HepG2 (cell line): ENCODE measurements at regions not wholly inside any gene's neighbourhood (a gene's known extent, or its start where the extent isn't known, plus 50 kb on each side); places are given as distances from the start of the nearest gene placed in this dataset.

ENCODE experiments used
- ATAC-seq: fragments of 200-7000 bp; cut with Tn5 transposase; 3 replicates; pipeline ENCODE4 v1.9.1; 2020; ENCODE audit warnings: mild to moderate bottlenecking, moderate library complexity
- BruUV-seq: library from RNA; stranded (reverse); fragments of 400-500 nt; replicated peaks from 2 replicates; lab custom pipeline; 2021; lab: Mats Ljungman, UMichigan
- CTCF ChIA-PET: fragments of 300-600 bp; formaldehyde crosslinking; extraction: SDS; loops from one replicate; lab custom pipeline; 2021; ENCODE audit warnings: low total read pairs, inconsistent platforms, low intra/inter-chr PET ratio; lab: Yijun Ruan, JAX
- POLR2A ChIA-PET: fragments of 350-600 bp; sonication (Branson Sonifier 250); formaldehyde crosslinking; loops from one replicate; lab custom pipeline; 2020; ENCODE audit warnings: antibody characterized with exemption, inconsistent platforms; lab: Yijun Ruan, JAX
- DNase-seq: peaks from one replicate; pipeline ENCODE4 v3.0.0-alpha.2; 2015; ENCODE audit warnings: low spot score
- FAIRE-seq: peaks from 3 replicates; lab custom pipeline; 2011; peaks lifted over from hg19 to GRCh38; lab: Jason Lieb, UNC
- H2AFZ ChIP-seq: one replicate; pipeline ENCODE4 v1.6.1; 2011; ENCODE audit warnings: low read length, inconsistent platforms
- H3K27ac ChIP-seq: fragments of 300-600 bp; 3 replicates; pipeline ENCODE4 v1.8.0; 2011; ENCODE audit warnings: mixed run types, mild to moderate bottlenecking, mixed read lengths, low read length, inconsistent platforms; ENCODE audit not compliant: insufficient read depth; ENCODE audit errors: extremely low read length
- H3K27me3 ChIP-seq, 2 experiments: fragments of 200-600 bp in 1 of 2; 2 replicates in 1 of 2; 3 replicates in 1 of 2; pipeline versions ENCODE4 v1.6.0 to v1.8.0; 2011; ENCODE audit warnings: low read length in 2 of 2, mild to moderate bottlenecking in 2 of 2, moderate library complexity in 2 of 2, inconsistent platforms in 1 of 2; ENCODE audit not compliant: insufficient read depth in 2 of 2, control insufficient read depth in 1 of 2
- H3K36me3 ChIP-seq, 2 experiments: fragments of 200-600 bp in 1 of 2; replicated peaks in 1 of 2; 2 replicates in 1 of 2; 3 replicates in 1 of 2; pipeline versions ENCODE4 v1.5.1 to v1.8.0; 2011; ENCODE audit warnings: low read length in 2 of 2, inconsistent platforms in 1 of 2; ENCODE audit not compliant: insufficient read depth in 2 of 2, control insufficient read depth in 1 of 2
- H3K4me1 ChIP-seq: 2 replicates; pipeline ENCODE4 v1.5.1; 2012; ENCODE audit warnings: low read length, inconsistent platforms; ENCODE audit not compliant: insufficient read depth
- H3K4me2 ChIP-seq: 2 replicates; pipeline ENCODE4 v1.6.0; 2011; ENCODE audit warnings: low read depth, low read length, inconsistent platforms
- H3K4me3 ChIP-seq, 3 experiments: fragments of 200-600 bp in 1 of 3; sonication (generic), shearing (Covaris generic) in 1 of 3; replicated peaks in 1 of 3; 2 replicates each; pipeline ENCODE4 v1.5.1; 2011 to 2016; ENCODE audit warnings: low read length in 3 of 3, inconsistent platforms in 2 of 3, low read depth in 2 of 3, mild to moderate bottlenecking in 2 of 3, control low read depth in 1 of 3, mixed read lengths in 1 of 3; ENCODE audit not compliant: insufficient read depth in 1 of 3
- H3K79me2 ChIP-seq: one replicate; pipeline ENCODE4 v1.6.1; 2011; ENCODE audit warnings: low read length, inconsistent platforms; ENCODE audit not compliant: insufficient read depth
- H3K9ac ChIP-seq: 2 replicates; pipeline ENCODE4 v1.6.0; 2011; ENCODE audit warnings: mild to moderate bottlenecking, low read depth, low read length, inconsistent platforms; ENCODE audit not compliant: insufficient read depth
- H3K9me3 ChIP-seq: 2 replicates; pipeline ENCODE4 v1.5.1; 2012; ENCODE audit warnings: mild to moderate bottlenecking, low read length
- H4K20me1 ChIP-seq: 2 replicates; pipeline ENCODE4 v1.6.0; 2011; ENCODE audit warnings: inconsistent platforms, mild to moderate bottlenecking, low read length, moderate library complexity; ENCODE audit not compliant: insufficient read depth
- GATAD1 ChIP-seq: IDR thresholded peaks from 2 replicates; pipeline ENCODE4 v1.6.1; 2016; ENCODE audit warnings: missing genetic modification reagents, missing compliant biosample characterization
- RERE ChIP-seq: IDR thresholded peaks from 2 replicates; pipeline ENCODE4 v1.6.1; 2016; ENCODE audit warnings: low read depth, missing genetic modification reagents, missing compliant biosample characterization
- SETDB1 ChIP-seq: sonication (generic); formaldehyde crosslinking; IDR thresholded peaks from 2 replicates; pipeline ENCODE4 v1.5.1; 2020; ENCODE audit warnings: missing genetic modification reagents, mild to moderate bottlenecking, borderline replicate concordance
- ZFP62 ChIP-seq: sonication (generic); formaldehyde crosslinking; IDR thresholded peaks from 2 replicates; pipeline ENCODE4 v1.4.0; 2020; ENCODE audit warnings: missing genetic modification reagents
- ZHX2 ChIP-seq, 2 experiments: sonication (generic) in 1 of 2; formaldehyde crosslinking in 1 of 2; IDR thresholded peaks; 2 replicates each; pipeline versions ENCODE4 v1.6.1 to v1.9.0; 2014 to 2022; ENCODE audit warnings: antibody characterized with exemption in 1 of 2, borderline replicate concordance in 1 of 2, inconsistent platforms in 1 of 2, low read depth in 1 of 2, missing genetic modification reagents in 1 of 2
- ZNF468 ChIP-seq: sonication (generic); formaldehyde crosslinking; IDR thresholded peaks from 2 replicates; pipeline ENCODE4 v1.8.0; 2022; ENCODE audit warnings: mild to moderate bottlenecking, moderate library complexity, missing genetic modification reagents
- ZNF841 ChIP-seq: sonication (generic); formaldehyde crosslinking; IDR thresholded peaks from 2 replicates; pipeline ENCODE4 v1.8.1; 2023; ENCODE audit warnings: missing genetic modification reagents, borderline replicate concordance
- ZNF878 ChIP-seq: sonication (generic); formaldehyde crosslinking; IDR thresholded peaks from 2 replicates; pipeline ENCODE4 v1.8.1; 2023; ENCODE audit warnings: mild to moderate bottlenecking, missing genetic modification reagents, moderate library complexity
- WGBS: methylation state at CpG from one replicate; pipeline ENCODE4 v1.1.6; 2017; ENCODE audit warnings: low lambda C conversion rate; 5-methylcytosine and 5-hydroxymethylcytosine counted together
- in situ Hi-C: cut with HindIII; loops from 2 replicates; pipeline ENCODE4 v1.10.0; 2017; ENCODE audit warnings: low pct_unique_long_range_greater_than_20kb; ENCODE audit not compliant: extremely low pct_ligation_motif_present
- intact Hi-C: fragments of 100-400 bp; cut with micrococcal nuclease; formaldehyde crosslinking; loops from one replicate; pipeline ENCODE4 v1.10.0; 2022; ENCODE audit not compliant: unreplicated experiment

- CTCF ChIA-PET, result no interaction called here
- H3K4me3 ChIP-seq, result no peak overlapping the region
- no peaks in the 10 kb centered on the region for H3K79me2 ChIP-seq
- no peaks in the 10 kb centered on the region for H3K36me3 ChIP-seq
- H2AFZ ChIP-seq, result no peak overlapping the region
- peaks cover 4 to 76% of the 10 kb centered on the region in 2 experiments for H3K27me3 ChIP-seq
- in situ Hi-C loops, result no loop called here
- no peak overlapping the region for H3K9ac ChIP-seq
- intact Hi-C loops, result no loop called here
- WGBS, result 2% methylated on average over 10 of the region's 16 CpGs
- TF ChIP-seq ZFP62, result no peak
- no peak for TF ChIP-seq ZNF468 (CRISPR knock-in tag)
- no peak for TF ChIP-seq ZNF841 (CRISPR knock-in tag)
- TF ChIP-seq GATAD1 (CRISPR knock-in tag), result no peak
- no peak for TF ChIP-seq ZNF878 (CRISPR knock-in tag)
- TF ChIP-seq RERE (CRISPR knock-in tag), result no peak
- no peak for TF ChIP-seq ZHX2 (IDR thresholded peaks at IDR 0.05; ENCODE audit: low read depth)
- no peak for TF ChIP-seq ZHX2 (CRISPR knock-in tag; IDR thresholded peaks at IDR 0.05; ENCODE audit: borderline replicate concordance)
- TF ChIP-seq SETDB1 (CRISPR knock-in tag), result no peak
- TF ChIP-seq, all 625 proteins: peak for 0
- ATAC-seq, result no peak
- FAIRE-seq, result no peak
- Histone ChIP-seq H3K4me2 (no peak overlapping the region), H4K20me1 (no peaks in the 10 kb centered on the region), H3K4me1 (no peaks in the 10 kb centered on the region), H3K27ac (no peak overlapping the region), H3K9me3 (no peaks in the 10 kb centered on the region)
- POLR2A ChIA-PET, result no interaction called here
- DNase-seq, result no peak
- BruUV-seq, result no TSS peak
Observed at GRCh38 chr13:111917901-111918300, 149.0 kb upstream of the SOX1 start.
